ENCODE measurements at regions not wholly inside any gene's neighbourhood (a gene's known extent, or its start where the extent isn't known, plus 50 kb on each side); places are given as distances from the start of the nearest gene placed in this dataset.

DNA sequence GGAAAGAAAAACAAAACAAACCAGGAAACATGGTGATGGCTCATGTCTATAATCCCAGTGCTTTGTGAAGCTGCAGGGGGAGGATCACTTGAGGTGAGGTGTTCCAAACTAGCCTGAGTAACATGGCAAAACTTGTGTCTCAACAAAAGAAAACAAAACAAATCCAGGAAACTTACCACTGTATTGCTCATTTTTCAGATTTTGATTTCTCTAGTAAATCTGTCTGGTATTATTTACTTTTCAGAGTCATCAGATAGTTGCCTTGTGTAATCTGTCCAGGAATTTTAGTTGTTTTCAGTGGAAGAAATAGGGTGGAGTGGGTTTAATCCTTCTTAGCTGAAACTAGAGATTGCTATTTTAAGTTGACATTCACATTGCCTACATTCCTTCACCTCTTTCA is 91.8 kb upstream of the ALCAM start:
- Histone ChIP-seq H3K9ac (ENCODE audit: control insufficient read depth, extremely low read depth, insufficient read depth, low read length) (no peak overlapping the region), H3K79me2 (ENCODE audit: control insufficient read depth, insufficient read depth, low read length) (no peaks in the 10 kb centered on the region), H3K27ac (ENCODE audit: control insufficient read depth, insufficient read depth, low read length) (no peak overlapping the region), H3K9me1 (ENCODE audit: control insufficient read depth, extremely low read depth, insufficient read depth, low read length) (no peaks in the 10 kb centered on the region), H3K4me2 (ENCODE audit: control insufficient read depth, extremely low read depth, insufficient read depth, low read depth, low read length) (no peak overlapping the region), H2AFZ (ENCODE audit: control insufficient read depth, low read length) (no peak overlapping the region), H3K27me3 (ENCODE audit: control insufficient read depth, extremely low read depth, insufficient read depth, low read length) (no peaks in the 10 kb centered on the region), H3K9me3 (ENCODE audit: control insufficient read depth, low read depth, low read length) (no peaks in the 10 kb centered on the region), H3K4me1 (ENCODE audit: control insufficient read depth, extremely low read depth, insufficient read depth, low read length) (no peaks in the 10 kb centered on the region), H4K20me1 (ENCODE audit: control insufficient read depth, extremely low read depth, insufficient read depth, low read length) (no peaks in the 10 kb centered on the region), H3K4me3 (ENCODE audit: control insufficient read depth in 2 of 3, extremely low read depth in 1 of 3, insufficient read depth in 2 of 3, low read depth in 1 of 3, low read length in 3 of 3) (no peak overlapping the region), H3K36me3 (ENCODE audit: control insufficient read depth in 2 of 2, extremely low read depth in 1 of 2, insufficient read depth in 2 of 2, low read length in 2 of 2) (no peaks in the 10 kb centered on the region)
- DNase-seq (ENCODE audit: low read depth, low spot score) (no peak), FAIRE-seq (no peak)
- dilution Hi-C loops (cut with MboI; ENCODE audit: extremely low pct_ligation_motif_present, low sequenced_read_pairs) = no loop called here
- TF ChIP-seq, protein P1, sequence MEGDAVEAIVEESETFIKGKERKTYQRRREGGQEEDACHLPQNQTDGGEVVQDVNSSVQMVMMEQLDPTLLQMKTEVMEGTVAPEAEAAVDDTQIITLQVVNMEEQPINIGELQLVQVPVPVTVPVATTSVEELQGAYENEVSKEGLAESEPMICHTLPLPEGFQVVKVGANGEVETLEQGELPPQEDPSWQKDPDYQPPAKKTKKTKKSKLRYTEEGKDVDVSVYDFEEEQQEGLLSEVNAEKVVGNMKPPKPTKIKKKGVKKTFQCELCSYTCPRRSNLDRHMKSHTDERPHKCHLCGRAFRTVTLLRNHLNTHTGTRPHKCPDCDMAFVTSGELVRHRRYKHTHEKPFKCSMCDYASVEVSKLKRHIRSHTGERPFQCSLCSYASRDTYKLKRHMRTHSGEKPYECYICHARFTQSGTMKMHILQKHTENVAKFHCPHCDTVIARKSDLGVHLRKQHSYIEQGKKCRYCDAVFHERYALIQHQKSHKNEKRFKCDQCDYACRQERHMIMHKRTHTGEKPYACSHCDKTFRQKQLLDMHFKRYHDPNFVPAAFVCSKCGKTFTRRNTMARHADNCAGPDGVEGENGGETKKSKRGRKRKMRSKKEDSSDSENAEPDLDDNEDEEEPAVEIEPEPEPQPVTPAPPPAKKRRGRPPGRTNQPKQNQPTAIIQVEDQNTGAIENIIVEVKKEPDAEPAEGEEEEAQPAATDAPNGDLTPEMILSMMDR (optimal IDR thresholded peaks at IDR 0.05 in 1 of 3, IDR thresholded peaks at IDR 0.05 in 1 of 3, conservative IDR thresholded peaks at IDR 0.05 in 1 of 3; ENCODE audit: extremely low read depth in 1 of 3, insufficient read depth in 2 of 3, low read length in 3 of 3) = no peak
- TF ChIP-seq EZH2 (IDR thresholded peaks at IDR 0.05; ENCODE audit: low read length) = no peak

DNA sequence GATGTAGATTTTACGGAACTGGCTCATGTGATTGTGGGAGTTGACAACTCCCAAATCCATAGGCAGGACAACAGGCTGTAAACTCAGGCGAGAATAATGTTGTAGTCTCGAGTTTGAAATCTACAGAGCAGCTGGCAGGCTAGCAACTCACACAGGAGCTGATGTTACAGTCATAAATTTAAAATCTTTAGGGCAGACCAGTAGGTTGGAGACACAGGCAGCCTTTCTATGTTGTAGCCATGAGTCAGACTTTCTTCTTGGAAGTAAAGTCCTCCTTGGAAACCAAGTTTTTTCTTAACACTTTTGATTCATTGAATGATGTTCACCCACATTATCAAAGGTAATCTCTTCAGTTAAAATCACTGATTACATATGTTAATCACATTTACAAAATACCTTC is 89.1 kb upstream of the ALCAM start:
- Histone ChIP-seq H3K79me2 (ENCODE audit: control insufficient read depth, insufficient read depth, low read length) (no peaks in the 10 kb centered on the region), H3K4me2 (ENCODE audit: control insufficient read depth, extremely low read depth, insufficient read depth, low read depth, low read length) (no peak overlapping the region), H3K27me3 (ENCODE audit: control insufficient read depth, extremely low read depth, insufficient read depth, low read length) (no peaks in the 10 kb centered on the region), H3K36me3 (ENCODE audit: control insufficient read depth in 2 of 2, extremely low read depth in 1 of 2, insufficient read depth in 2 of 2, low read length in 2 of 2) (no peaks in the 10 kb centered on the region), H3K9me3 (ENCODE audit: control insufficient read depth, low read depth, low read length) (no peaks in the 10 kb centered on the region), H2AFZ (ENCODE audit: control insufficient read depth, low read length) (no peak overlapping the region), H3K4me1 (ENCODE audit: control insufficient read depth, extremely low read depth, insufficient read depth, low read length) (no peaks in the 10 kb centered on the region), H3K27ac (ENCODE audit: control insufficient read depth, insufficient read depth, low read length) (no peak overlapping the region), H4K20me1 (ENCODE audit: control insufficient read depth, extremely low read depth, insufficient read depth, low read length) (no peaks in the 10 kb centered on the region), H3K9me1 (ENCODE audit: control insufficient read depth, extremely low read depth, insufficient read depth, low read length) (no peaks in the 10 kb centered on the region), H3K4me3 (ENCODE audit: control insufficient read depth in 2 of 3, extremely low read depth in 1 of 3, insufficient read depth in 2 of 3, low read depth in 1 of 3, low read length in 3 of 3) (no peak overlapping the region), H3K9ac (ENCODE audit: control insufficient read depth, extremely low read depth, insufficient read depth, low read length) (no peak overlapping the region)
- DNase-seq (ENCODE audit: low read depth, low spot score) (no peak), FAIRE-seq (no peak)
- dilution Hi-C loops (cut with MboI; ENCODE audit: extremely low pct_ligation_motif_present, low sequenced_read_pairs) = no loop called here
- TF ChIP-seq, protein P1 (optimal IDR thresholded peaks at IDR 0.05 in 1 of 3, IDR thresholded peaks at IDR 0.05 in 1 of 3, conservative IDR thresholded peaks at IDR 0.05 in 1 of 3; ENCODE audit: extremely low read depth in 1 of 3, insufficient read depth in 2 of 3, low read length in 3 of 3) = no peak
- TF ChIP-seq EZH2 (IDR thresholded peaks at IDR 0.05; ENCODE audit: low read length) = no peak
